ENCODE measurements at regions not wholly inside any gene's neighbourhood (a gene's known extent, or its start where the extent isn't known, plus 50 kb on each side); places are given as distances from the start of the nearest gene placed in this dataset.

DNA sequence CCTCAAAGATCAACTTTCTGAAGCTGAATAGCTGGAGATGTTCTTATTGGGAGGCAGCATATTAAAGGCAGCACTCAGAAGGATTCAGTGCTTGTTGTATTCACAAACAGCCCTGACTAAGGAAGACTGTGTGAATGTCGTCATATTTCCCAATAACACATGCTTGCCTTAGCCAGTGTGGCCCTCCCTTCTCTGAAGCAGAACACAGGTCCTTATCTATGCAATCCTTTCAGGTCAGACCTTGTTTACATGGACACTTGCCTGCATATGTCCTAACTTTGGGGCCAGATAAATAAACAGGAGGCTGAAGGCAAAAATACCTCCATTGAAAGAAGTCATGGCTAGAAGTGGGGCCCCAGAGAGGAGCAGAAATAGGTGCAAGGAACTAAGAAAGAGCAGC is 97.2 kb downstream of the SLC4A3 start:
- TF ChIP-seq, protein P1, sequence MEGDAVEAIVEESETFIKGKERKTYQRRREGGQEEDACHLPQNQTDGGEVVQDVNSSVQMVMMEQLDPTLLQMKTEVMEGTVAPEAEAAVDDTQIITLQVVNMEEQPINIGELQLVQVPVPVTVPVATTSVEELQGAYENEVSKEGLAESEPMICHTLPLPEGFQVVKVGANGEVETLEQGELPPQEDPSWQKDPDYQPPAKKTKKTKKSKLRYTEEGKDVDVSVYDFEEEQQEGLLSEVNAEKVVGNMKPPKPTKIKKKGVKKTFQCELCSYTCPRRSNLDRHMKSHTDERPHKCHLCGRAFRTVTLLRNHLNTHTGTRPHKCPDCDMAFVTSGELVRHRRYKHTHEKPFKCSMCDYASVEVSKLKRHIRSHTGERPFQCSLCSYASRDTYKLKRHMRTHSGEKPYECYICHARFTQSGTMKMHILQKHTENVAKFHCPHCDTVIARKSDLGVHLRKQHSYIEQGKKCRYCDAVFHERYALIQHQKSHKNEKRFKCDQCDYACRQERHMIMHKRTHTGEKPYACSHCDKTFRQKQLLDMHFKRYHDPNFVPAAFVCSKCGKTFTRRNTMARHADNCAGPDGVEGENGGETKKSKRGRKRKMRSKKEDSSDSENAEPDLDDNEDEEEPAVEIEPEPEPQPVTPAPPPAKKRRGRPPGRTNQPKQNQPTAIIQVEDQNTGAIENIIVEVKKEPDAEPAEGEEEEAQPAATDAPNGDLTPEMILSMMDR (conservative IDR thresholded peaks at IDR 0.05; ENCODE audit: low read length), result no peak
- TF ChIP-seq EZH2phosphoT487 (IDR thresholded peaks at IDR 0.05; ENCODE audit: borderline replicate concordance), result no peak

All from Loucy (cell line).